OCI-LY1 (cell line): ENCODE measurements at regions not wholly inside any gene's neighbourhood (a gene's known extent, or its start where the extent isn't known, plus 50 kb on each side); places are given as distances from the start of the nearest gene placed in this dataset.
"Not testable (repeated sequence)": the region's sequence is repeated elsewhere in the genome, so short reads cannot be mapped to it uniquely, and the experiment has no call there.

Source experiments
- H2AFZ ChIP-seq: fragments of 200-600 bp; sonication (generic), shearing (Covaris generic); 2 replicates; pipeline ENCODE4 v1.6.0; 2014; ENCODE audit warnings: antibody characterized with exemption, mild to moderate bottlenecking, low read length
- H3F3A ChIP-seq: fragments of 200-600 bp; sonication (generic), shearing (Covaris generic); 2 replicates; pipeline ENCODE4 v1.6.0; 2014; ENCODE audit warnings: mild to moderate bottlenecking, antibody characterized with exemption, low read length, moderate library complexity; ENCODE audit not compliant: insufficient read depth
- H3K27ac ChIP-seq: fragments of 200-600 bp; sonication (generic); 2 replicates; pipeline ENCODE4 v1.5.1; 2014; ENCODE audit warnings: low read length, mixed run types, mild to moderate bottlenecking, low read depth; ENCODE audit not compliant: poor library complexity, severe bottlenecking
- H3K27me3 ChIP-seq: fragments of 200-600 bp; sonication (generic); 2 replicates; pipeline ENCODE4 v1.6.0; 2014; ENCODE audit warnings: antibody characterized with exemption, mild to moderate bottlenecking, low read length, moderate library complexity; ENCODE audit not compliant: insufficient read depth
- H3K36me3 ChIP-seq: fragments of 200-600 bp; sonication (generic); 2 replicates; pipeline ENCODE4 v1.6.1; 2014; ENCODE audit warnings: mild to moderate bottlenecking, antibody characterized with exemption, low read length, moderate library complexity, mixed read lengths; ENCODE audit not compliant: insufficient read depth
- H3K4me1 ChIP-seq: fragments of 200-600 bp; sonication (generic); 2 replicates; pipeline ENCODE4 v1.5.1; 2014; ENCODE audit warnings: mild to moderate bottlenecking, low read length, moderate library complexity; ENCODE audit not compliant: insufficient read depth, severe bottlenecking
- H3K4me2 ChIP-seq: fragments of 200-600 bp; sonication (generic), shearing (Covaris generic); 2 replicates; pipeline ENCODE4 v1.6.1; 2014; ENCODE audit warnings: low read length
- H3K4me3 ChIP-seq: fragments of 200-600 bp; sonication (generic); 2 replicates; pipeline ENCODE4 v1.5.1; 2014; ENCODE audit warnings: low read length, low read depth, mild to moderate bottlenecking, mixed read lengths; ENCODE audit not compliant: poor library complexity, severe bottlenecking
- H3K79me2 ChIP-seq: fragments of 200-600 bp; shearing (Covaris generic); 2 replicates; pipeline ENCODE4 v1.6.1; 2016; ENCODE audit warnings: mixed run types, low read length, mixed read lengths; ENCODE audit not compliant: insufficient read depth
- H3K9ac ChIP-seq: fragments of 200-600 bp; sonication (generic), shearing (Covaris generic); 2 replicates; pipeline ENCODE4 v1.6.1; 2014; ENCODE audit warnings: mild to moderate bottlenecking, low read length, mixed read lengths
- H3K9me2 ChIP-seq: fragments of 200-600 bp; sonication (generic), shearing (Covaris generic); 2 replicates; pipeline ENCODE4 v1.6.1; 2014; ENCODE audit warnings: low read depth, mild to moderate bottlenecking, low read length, mixed read lengths
- H3K9me3 ChIP-seq: fragments of 200-600 bp; shearing (Covaris generic); 2 replicates; pipeline ENCODE4 v1.6.1; 2014; ENCODE audit warnings: low read length, mixed read lengths
- H4K20me1 ChIP-seq: fragments of 200-600 bp; sonication (generic), shearing (Covaris generic); 2 replicates; pipeline ENCODE4 v1.6.0; 2016; ENCODE audit warnings: mild to moderate bottlenecking, low read length; ENCODE audit not compliant: insufficient read depth
- CTCF ChIP-seq: fragments of 200-600 bp; sonication (generic), shearing (Covaris generic); IDR thresholded peaks from 2 replicates; pipeline ENCODE4 v1.5.1; 2017; ENCODE audit warnings: mild to moderate bottlenecking, antibody characterized with exemption, low read length, moderate library complexity, mixed read lengths
- EZH2 ChIP-seq: fragments of 200-600 bp; sonication (generic), shearing (Covaris generic); IDR thresholded peaks from 2 replicates; pipeline ENCODE4 v1.8.0; 2017; ENCODE audit warnings: borderline replicate concordance, mixed run types, mild to moderate bottlenecking, antibody characterized with exemption, low read length, moderate library complexity, mixed read lengths

GRCh38 chr2:132253496-132254305 lies 91.9 kb upstream of the ANKRD30BL start:
- Histone ChIP-seq H3F3A (no peaks in the 10 kb centered on the region), H3K27ac (no peak overlapping the region), H3K4me3 (no peak overlapping the region), H3K9me3 (peaks cover 2% of the 10 kb centered on the region; the same call in 1 of the 2 replicates), H3K9me2 (no peaks in the 10 kb centered on the region), H4K20me1 (no peaks in the 10 kb centered on the region), H3K27me3 (no peaks in the 10 kb centered on the region), H3K4me1 (no peaks in the 10 kb centered on the region), H3K36me3 (no peaks in the 10 kb centered on the region), H3K4me2 (no peak overlapping the region), H3K9ac (no peak overlapping the region), H2AFZ (no peak overlapping the region), H3K79me2 (no peaks in the 10 kb centered on the region)
- no peak for TF ChIP-seq CTCF
- no peak for TF ChIP-seq EZH2

- H4K20me1 ChIP-seq, H3K27ac ChIP-seq, H3K4me3 ChIP-seq, H3K4me2 ChIP-seq, H3K79me2 ChIP-seq, H3F3A ChIP-seq, H3K36me3 ChIP-seq, H2AFZ ChIP-seq, H3K9me2 ChIP-seq, H3K9me3 ChIP-seq, H3K4me1 ChIP-seq, H3K9ac ChIP-seq, H3K27me3 ChIP-seq: not testable (repeated sequence)
These were observed 92.7 kb upstream of the ANKRD30BL start for GRCh38 chr2:132254306-132254919.

- H3K4me2 ChIP-seq, result no peak overlapping the region
- H3F3A ChIP-seq, result no peaks in the 10 kb centered on the region
- no peaks in the 10 kb centered on the region for H3K9me3 ChIP-seq
- TF ChIP-seq EZH2 (no peak), CTCF (no peak)
- no peaks in the 10 kb centered on the region for H3K27me3 ChIP-seq
- no peaks in the 10 kb centered on the region for H3K4me1 ChIP-seq
- H3K79me2 ChIP-seq, result no peaks in the 10 kb centered on the region
- no peak overlapping the region for H3K9ac ChIP-seq
- H3K36me3 ChIP-seq, result no peaks in the 10 kb centered on the region
- no peaks in the 10 kb centered on the region for H4K20me1 ChIP-seq
- H2AFZ ChIP-seq, result no peak overlapping the region
- H3K27ac ChIP-seq, result no peak overlapping the region
- H3K9me2 ChIP-seq, result no peaks in the 10 kb centered on the region
- H3K4me3 ChIP-seq, result no peak overlapping the region
These were observed 94.0 kb upstream of the ANKRD30BL start for GRCh38 chr2:132255714-132256113.
